Gastroesophageal sphincter (tissue), 4 donors: ENCODE measurements at regions not wholly inside any gene's neighbourhood (a gene's known extent, or its start where the extent isn't known, plus 50 kb on each side); places are given as distances from the start of the nearest gene placed in this dataset.

Experiments used
- ATAC-seq: fragments of 150-250 bp; one replicate; pipeline ENCODE4 v1.9.1; 2016; ENCODE audit warnings: mild to moderate bottlenecking, moderate library complexity
- H3K27ac ChIP-seq, 4 donors: fragments of 200-600 bp; sonication (generic) in 3 of 4; 1 replicate in 3 of 4; 2 replicates in 1 of 4; pipeline ENCODE4 v1.5.1; 2016 to 2019
- H3K27me3 ChIP-seq: fragments of 200-600 bp; sonication (generic); one replicate; pipeline ENCODE4 v1.5.1; 2019
- H3K36me3 ChIP-seq, 2 donors: fragments of 200-600 bp; sonication (generic); one replicate each; pipeline ENCODE4 v1.5.1; 2019; ENCODE audit warnings: control low read depth in 1 of 2
- H3K4me1 ChIP-seq, 3 donors: fragments of 200-600 bp; sonication (generic); 1 replicate in 2 of 3; 2 replicates in 1 of 3; pipeline ENCODE4 v1.5.1; 2016 to 2019; ENCODE audit warnings: control low read depth in 2 of 3
- H3K4me3 ChIP-seq, 2 donors: fragments of 200-600 bp; sonication (generic); one replicate each; pipeline ENCODE4 v1.5.1; 2019; ENCODE audit warnings: mild to moderate bottlenecking in 1 of 2, moderate library complexity in 1 of 2
- H3K9me3 ChIP-seq, 3 donors: fragments of 200-600 bp; sonication (generic); one replicate each; pipeline ENCODE4 v1.5.1; 2017 to 2019; ENCODE audit warnings: control low read depth in 2 of 3
- CTCF ChIP-seq, 4 experiments: fragments of 200-600 bp in 2 of 4; fragments of 450-650 bp in 2 of 4; sonication (generic) in 1 of 4; IDR thresholded peaks; one replicate each; pipeline ENCODE4 v1.5.1; 2017 to 2019; ENCODE audit warnings: antibody characterized with exemption in 4 of 4, mild to moderate bottlenecking in 2 of 4, moderate library complexity in 2 of 4
- EP300 ChIP-seq: sonication (generic); formaldehyde crosslinking; IDR thresholded peaks from one replicate; pipeline ENCODE4 v1.6.1; 2017; ENCODE audit warnings: antibody characterized with exemption, mild to moderate bottlenecking
- POLR2A ChIP-seq, 2 donors: fragments of 450-650 bp; IDR thresholded peaks; one replicate each; pipeline ENCODE4 v1.6.1; 2017; ENCODE audit warnings: antibody characterized with exemption in 2 of 2, mild to moderate bottlenecking in 2 of 2, moderate library complexity in 1 of 2
- POLR2AphosphoS5 ChIP-seq: sonication (generic); formaldehyde crosslinking; IDR thresholded peaks from one replicate; pipeline ENCODE4 v1.6.1; 2017; ENCODE audit warnings: antibody characterized with exemption
- WGBS, 2 donors: methylation state at CpG; one replicate each; pipeline ENCODE4 v1.1.5; 2018; ENCODE audit warnings: low coverage in 1 of 2; 5-methylcytosine and 5-hydroxymethylcytosine counted together

- WGBS, 2 donors = 63 to 69% methylated on average over 4 of the region's 4 CpGs
- H3K27me3 ChIP-seq = no peaks in the 10 kb centered on the region
- H3K4me1 ChIP-seq = no peaks in the 10 kb centered on the region
- no peak overlapping the region for H3K27ac ChIP-seq
- no peaks in the 10 kb centered on the region for H3K36me3 ChIP-seq
- no peak for TF ChIP-seq EP300
- no peak for TF ChIP-seq POLR2AphosphoS5
- no peak for TF ChIP-seq POLR2A (IDR thresholded peaks at IDR 0.05)
- no peak for TF ChIP-seq CTCF (IDR thresholded peaks at IDR 0.05)
- no peak overlapping the region for H3K4me3 ChIP-seq
- H3K9me3 ChIP-seq = no peaks in the 10 kb centered on the region
- ATAC-seq = no peak
Measured at GRCh38 chr2:211035548-211036185, 479.3 kb downstream of the CPS1 start.

- H3K4me1 ChIP-seq = no peaks in the 10 kb centered on the region
- ATAC-seq = no peak
- no peaks in the 10 kb centered on the region for H3K36me3 ChIP-seq
- no peaks in the 10 kb centered on the region for H3K9me3 ChIP-seq
- 55 to 59% methylated on average over 1 to 2 of the region's 2 CpGs for WGBS, 2 donors
- TF ChIP-seq EP300 (no peak), POLR2AphosphoS5 (no peak), CTCF (IDR thresholded peaks at IDR 0.05) (no peak), POLR2A (IDR thresholded peaks at IDR 0.05) (no peak)
- H3K4me3 ChIP-seq = no peak overlapping the region
- H3K27ac ChIP-seq = no peak overlapping the region
- H3K27me3 ChIP-seq = no peaks in the 10 kb centered on the region
Measured at GRCh38 chr2:211045025-211045424, 488.6 kb downstream of the CPS1 start.

GRCh38 chr2:211049321-211050018 is 493.1 kb downstream of the CPS1 start:
- Histone ChIP-seq H3K4me1 (no peaks in the 10 kb centered on the region), H3K27ac (no peak overlapping the region), H3K27me3 (no peaks in the 10 kb centered on the region), H3K9me3 (no peaks in the 10 kb centered on the region), H3K4me3 (no peak overlapping the region), H3K36me3 (no peaks in the 10 kb centered on the region)
- no peak for TF ChIP-seq EP300
- TF ChIP-seq POLR2A (IDR thresholded peaks at IDR 0.05) = no peak
- TF ChIP-seq POLR2AphosphoS5 = no peak
- TF ChIP-seq CTCF (IDR thresholded peaks at IDR 0.05) = no peak
- WGBS, 2 donors = 81 to 88% methylated on average over 4 of the region's 4 CpGs
- ATAC-seq = no peak

GRCh38 chr2:211055438-211055837 is 499.0 kb downstream of the CPS1 start:
- H3K4me3 ChIP-seq = no peak overlapping the region
- no peak overlapping the region for H3K27ac ChIP-seq
- no peaks in the 10 kb centered on the region for H3K27me3 ChIP-seq
- no peak for TF ChIP-seq POLR2AphosphoS5
- no peak for TF ChIP-seq POLR2A (IDR thresholded peaks at IDR 0.05)
- TF ChIP-seq CTCF (IDR thresholded peaks at IDR 0.05) = no peak
- TF ChIP-seq EP300 = no peak
- H3K36me3 ChIP-seq = no peaks in the 10 kb centered on the region
- H3K9me3 ChIP-seq = no peaks in the 10 kb centered on the region
- ATAC-seq = no peak
- WGBS, 2 donors = 77 to 80% methylated on average over 4 to 5 of the region's 5 CpGs
- no peaks in the 10 kb centered on the region for H3K4me1 ChIP-seq
